Heart left ventricle (tissue), 16 donors: ENCODE measurements at regions not wholly inside any gene's neighbourhood (a gene's known extent, or its start where the extent isn't known, plus 50 kb on each side); places are given as distances from the start of the nearest gene placed in this dataset.

Experiments
- ATAC-seq, 4 donors: fragments of 200-7000 bp; cut with Tn5 transposase; one replicate each; pipeline ENCODE4 v1.9.1; 2020 to 2022; ENCODE audit warnings: moderate library complexity in 4 of 4, mild to moderate bottlenecking in 3 of 4, moderate number of reproducible peaks in 1 of 4
- DNase-seq, 5 donors: peaks; one replicate each; pipeline ENCODE4 v3.0.0-alpha.2; 2020
- H3K27ac ChIP-seq, 12 donors: fragments of 200-600 bp; sonication (generic) in 4 of 12; one replicate each; pipeline versions ENCODE4 v1.5.0 to v1.8.0; 2016 to 2022; ENCODE audit warnings: mild to moderate bottlenecking in 2 of 12
- H3K27me3 ChIP-seq, 9 donors: fragments of 200-600 bp; sonication (generic) in 2 of 9; one replicate each; pipeline versions ENCODE4 v1.5.1 to v1.8.0; 2016 to 2022; ENCODE audit warnings: mild to moderate bottlenecking in 3 of 9
- H3K36me3 ChIP-seq, 9 donors: fragments of 200-600 bp; sonication (generic) in 2 of 9; one replicate each; pipeline versions ENCODE4 v1.5.0 to v1.8.0; 2018 to 2022; ENCODE audit warnings: mild to moderate bottlenecking in 2 of 9
- H3K4me1 ChIP-seq, 12 donors: fragments of 200-600 bp; sonication (generic) in 4 of 12; one replicate each; pipeline versions ENCODE4 v1.5.0 to v1.8.0; 2016 to 2022; ENCODE audit warnings: mild to moderate bottlenecking in 3 of 12
- H3K4me3 ChIP-seq, 12 donors: fragments of 200-600 bp; sonication (generic) in 4 of 12; one replicate each; pipeline versions ENCODE4 v1.5.0 to v1.8.0; 2017 to 2022; ENCODE audit warnings: mild to moderate bottlenecking in 9 of 12, moderate library complexity in 4 of 12
- H3K9me3 ChIP-seq, 12 donors: fragments of 200-600 bp; sonication (generic) in 4 of 12; one replicate each; pipeline versions ENCODE4 v1.5.0 to v1.8.0; 2016 to 2022; ENCODE audit warnings: mild to moderate bottlenecking in 1 of 12
- CTCF ChIP-seq, 12 donors: fragments of 200-600 bp; sonication (generic) in 4 of 12; IDR thresholded peaks; one replicate each; pipeline versions ENCODE4 v1.5.0 to v1.8.0; 2018 to 2022; ENCODE audit warnings: antibody characterized with exemption in 12 of 12, mild to moderate bottlenecking in 5 of 12
- POLR2A ChIP-seq, 2 donors: fragments of 450-650 bp; IDR thresholded peaks; one replicate each; pipeline ENCODE4 v1.6.1; 2017; ENCODE audit warnings: antibody characterized with exemption in 2 of 2, mild to moderate bottlenecking in 2 of 2, moderate library complexity in 2 of 2
- WGBS, 4 donors: extraction: QIAGEN DNeasy Blood & Tissue Kit in 2 of 4; methylation state at CpG; one replicate each; pipeline versions ENCODE4 v1.1.5 to v1.1.7; 2013 to 2018; 5-methylcytosine and 5-hydroxymethylcytosine counted together
- intact Hi-C, 10 donors: fragments of 100-400 bp; cut with DNase I; formaldehyde crosslinking; loops; one replicate each; pipeline versions ENCODE4 v1.11.1 to v1.14.2; 2022
- donor health status: ischemic (EF 13 %, LVEDD 7.1; RV severe dilation, severe dysfunction).
- donor health status: healthy with polysubstance abuse.
- donor health status: DM: no; HTN: yes; CAD: no.
- donor health status: DM: no; HTN: no; CAD: no.
- donor health status: ischemic (EF 25% LVEDD 6.9; RV normal size, moderate dysfunction).
- donor health status: ischemic (EF 25% LVEDD 5.7; RV mildly dilated, moderate dysfunction).
- donor health status: healthy.
- donor health status: DM: yes; HTN: yes; CAD: no.
- donor health status: ischemic (EF 35%, LVEDD 5.7; RV mildly dilated, moderate dysfunction).
- donor health status: nonischemic (EF 11% LVEDD 7.7; RV severe dilation, severe dysfunction).
- donor health status: DM: yes; HTN: yes; CAD: no.
- donor health status: PGD.
- donor health status: ischemic (EF 29% LVEDD 5.4; RV normal size, mild dysfunction).
- donor health status: nonischemic (EF 23%, LVEDD 6.1; RV moderate dilation, normal function).

- 77 to 90% (median 83%) methylated on average over 4 of the region's 4 CpGs for WGBS, 4 donors
- Histone ChIP-seq H3K4me3 (no peak overlapping the region), H3K36me3 (no peaks in the 10 kb centered on the region), H3K4me1 (peaks cover 0 to 21% (median 13%) of the 10 kb centered on the region in 12 donors), H3K27ac (no peak overlapping the region), H3K27me3 (no peaks in the 10 kb centered on the region), H3K9me3 (no peaks in the 10 kb centered on the region)
- no peak for TF ChIP-seq CTCF (IDR thresholded peaks at IDR 0.05)
- TF ChIP-seq POLR2A (IDR thresholded peaks at IDR 0.05): no peak
- ATAC-seq (no peak), DNase-seq (no peak)
- intact Hi-C loops: no loop called here
Measured at GRCh38 chr6:138559143-138559542, 59.8 kb upstream of the NHSL1 start.

- Histone ChIP-seq H3K27ac (no peak overlapping the region), H3K4me1 (peaks cover 0 to 13% (median 5%) of the 10 kb centered on the region in 12 donors), H3K27me3 (no peaks in the 10 kb centered on the region), H3K4me3 (no peak overlapping the region), H3K36me3 (no peaks in the 10 kb centered on the region), H3K9me3 (no peaks in the 10 kb centered on the region)
- DNase-seq (no peak), ATAC-seq (no peak)
- TF ChIP-seq POLR2A (IDR thresholded peaks at IDR 0.05): no peak
- TF ChIP-seq CTCF (IDR thresholded peaks at IDR 0.05): no peak
- WGBS, 4 donors: 62 to 70% (median 67%) methylated on average over 10 of the region's 10 CpGs
- intact Hi-C loops: no loop called here
Measured at GRCh38 chr6:138560130-138560860, 61.0 kb upstream of the NHSL1 start.

- Histone ChIP-seq H3K4me1 (peaks cover 0 to 7% (median 0%) of the 10 kb centered on the region in 12 donors), H3K27me3 (no peaks in the 10 kb centered on the region), H3K4me3 (no peak overlapping the region), H3K27ac (no peak overlapping the region), H3K36me3 (no peaks in the 10 kb centered on the region), H3K9me3 (no peaks in the 10 kb centered on the region)
- ATAC-seq (no peak), DNase-seq (no peak)
- 94 to 96% (median 95%) methylated on average over 8 of the region's 8 CpGs for WGBS, 4 donors
- TF ChIP-seq POLR2A (IDR thresholded peaks at IDR 0.05) (no peak), CTCF (IDR thresholded peaks at IDR 0.05) (no peak)
- intact Hi-C loops: no loop called here
Measured at GRCh38 chr6:138562691-138563090, 63.4 kb upstream of the NHSL1 start.

GRCh38 chr6:138563231-138563630 lies 63.9 kb upstream of the NHSL1 start:
- ATAC-seq: no peak
- H3K4me3 ChIP-seq: no peak overlapping the region
- no peaks in the 10 kb centered on the region for H3K27me3 ChIP-seq
- TF ChIP-seq CTCF (IDR thresholded peaks at IDR 0.05): no peak
- no peak for TF ChIP-seq POLR2A (IDR thresholded peaks at IDR 0.05)
- 84 to 93% (median 87%) methylated on average over 6 of the region's 6 CpGs for WGBS, 4 donors
- H3K27ac ChIP-seq: no peak overlapping the region
- peaks cover 0 to 7% (median 0%) of the 10 kb centered on the region in 12 donors for H3K4me1 ChIP-seq
- no peak for DNase-seq
- no peaks in the 10 kb centered on the region for H3K9me3 ChIP-seq
- intact Hi-C loops: no loop called here
- H3K36me3 ChIP-seq: no peaks in the 10 kb centered on the region
